Mesendoderm (in vitro differentiated cells): ENCODE measurements at regions not wholly inside any gene's neighbourhood (a gene's known extent, or its start where the extent isn't known, plus 50 kb on each side); places are given as distances from the start of the nearest gene placed in this dataset.
A peak's percentile ranks its signal among the peaks of the same experiment; 100 is the strongest.

Experiments used
- DNase-seq: peaks from one replicate; pipeline ENCODE4 v3.0.0; 2013
- H2AK5ac ChIP-seq: 2 replicates; pipeline ENCODE4 v1.6.1; 2013; ENCODE audit warnings: low read length, inconsistent platforms
- H2BK120ac ChIP-seq: 2 replicates; pipeline ENCODE4 v1.6.1; 2013; ENCODE audit warnings: low read depth, mild to moderate bottlenecking, low read length, moderate library complexity, mixed read lengths
- H2BK15ac ChIP-seq: replicated peaks from 2 replicates; pipeline ENCODE4 v1.6.1; 2013; ENCODE audit warnings: low read depth, mild to moderate bottlenecking, moderate library complexity
- H2BK5ac ChIP-seq: 2 replicates; pipeline ENCODE4 v1.6.1; 2013; ENCODE audit warnings: low read length, inconsistent platforms
- H3K18ac ChIP-seq: 2 replicates; pipeline ENCODE4 v1.6.1; 2013; ENCODE audit warnings: mild to moderate bottlenecking, low read length, mixed read lengths
- H3K23ac ChIP-seq: one replicate; pipeline ENCODE4 v1.6.1; 2013; ENCODE audit warnings: low read length
- H3K27ac ChIP-seq: 2 replicates; pipeline ENCODE4 v1.5.1; 2013; ENCODE audit warnings: low read depth, mild to moderate bottlenecking, inconsistent platforms, low read length, moderate library complexity
- H3K27me3 ChIP-seq: 2 replicates; pipeline ENCODE4 v1.6.1; 2013; ENCODE audit warnings: low read length, control low read depth, mild to moderate bottlenecking, inconsistent platforms; ENCODE audit not compliant: insufficient read depth, poor library complexity
- H3K36me3 ChIP-seq: 2 replicates; pipeline ENCODE4 v1.6.1; 2013; ENCODE audit warnings: low read length, inconsistent platforms; ENCODE audit not compliant: control insufficient read depth, insufficient read depth
- H3K4ac ChIP-seq: one replicate; pipeline ENCODE4 v1.6.1; 2013; ENCODE audit warnings: low read depth, mild to moderate bottlenecking, low read length, moderate library complexity
- H3K4me1 ChIP-seq: 2 replicates; pipeline ENCODE4 v1.6.1; 2013; ENCODE audit warnings: low read depth, low read length, inconsistent platforms; ENCODE audit not compliant: control insufficient read depth
- H3K4me2 ChIP-seq: 2 replicates; pipeline ENCODE4 v1.6.1; 2013; ENCODE audit warnings: low read length
- H3K4me3 ChIP-seq: 2 replicates; pipeline ENCODE4 v1.5.1; 2013; ENCODE audit warnings: mild to moderate bottlenecking, low read length
- H3K56ac ChIP-seq: one replicate; pipeline ENCODE4 v1.6.1; 2013; ENCODE audit warnings: low read length
- H3K79me1 ChIP-seq: 2 replicates; pipeline ENCODE4 v1.6.1; 2013; ENCODE audit warnings: low read length, inconsistent platforms
- H3K79me2 ChIP-seq: 2 replicates; pipeline ENCODE4 v1.6.1; 2013; ENCODE audit warnings: mild to moderate bottlenecking, low read length; ENCODE audit not compliant: control insufficient read depth, insufficient read depth
- H3K9ac ChIP-seq: 2 replicates; pipeline ENCODE4 v1.6.1; 2013; ENCODE audit warnings: low read length, inconsistent platforms
- H4K5ac ChIP-seq: one replicate; pipeline ENCODE4 v1.6.1; 2013; ENCODE audit warnings: low read length
- H4K8ac ChIP-seq: one replicate; pipeline ENCODE4 v1.6.1; 2013; ENCODE audit warnings: low read depth, mild to moderate bottlenecking, control low read depth, low read length, moderate library complexity
- WGBS: extraction: QIAGEN DNeasy Blood & Tissue Kit; methylation state at CpG from one replicate; pipeline ENCODE4 v1.1.7; 2013; ENCODE audit warnings: low lambda C conversion rate, missing lambda C conversion rate; ENCODE audit not compliant: insufficient coverage; ENCODE audit errors: extremely low coverage; 5-methylcytosine and 5-hydroxymethylcytosine counted together

GRCh38 chr7:46975493-46975892, 606.4 kb downstream of the TNS3 start:
- no peak overlapping the region for H2AK5ac ChIP-seq
- no peak overlapping the region for H3K23ac ChIP-seq
- WGBS = no CpG with 5 or more reads among the region's 2 CpGs
- H3K4ac ChIP-seq = no peak overlapping the region
- no peaks in the 10 kb centered on the region for H3K79me2 ChIP-seq
- H4K5ac ChIP-seq = no peak overlapping the region
- H2BK15ac ChIP-seq = no peak overlapping the region
- H3K9ac ChIP-seq = no peak overlapping the region
- H3K4me1 ChIP-seq = no peaks in the 10 kb centered on the region
- no peak overlapping the region for H3K4me3 ChIP-seq
- no peaks in the 10 kb centered on the region for H3K36me3 ChIP-seq
- H3K4me2 ChIP-seq = no peak overlapping the region
- no peak overlapping the region for H3K18ac ChIP-seq
- no peaks in the 10 kb centered on the region for H3K27me3 ChIP-seq
- no peak for DNase-seq
- no peaks in the 10 kb centered on the region for H3K79me1 ChIP-seq
- H3K27ac ChIP-seq = no peak overlapping the region
- no peak overlapping the region for H3K56ac ChIP-seq
- no peak overlapping the region for H4K8ac ChIP-seq
- no peak overlapping the region for H2BK120ac ChIP-seq
- no peak overlapping the region for H2BK5ac ChIP-seq

- H3K18ac ChIP-seq = no peak overlapping the region
- peak; percentile 32 for DNase-seq
- H3K27me3 ChIP-seq = no peaks in the 10 kb centered on the region
Observed at GRCh38 chr7:46972205-46972604, 609.7 kb downstream of the TNS3 start.

GRCh38 chr7:46970476-46970875, 611.4 kb downstream of the TNS3 start:
- Histone ChIP-seq H3K79me1 (no peaks in the 10 kb centered on the region), H3K9ac (no peak overlapping the region), H2AK5ac (no peak overlapping the region), H2BK15ac (no peak overlapping the region), H4K8ac (no peak overlapping the region), H3K27me3 (no peaks in the 10 kb centered on the region), H3K23ac (no peak overlapping the region), H3K27ac (no peak overlapping the region), H3K18ac (no peak overlapping the region), H3K4me3 (no peak overlapping the region), H3K4me1 (no peaks in the 10 kb centered on the region), H4K5ac (no peak overlapping the region), H3K56ac (no peak overlapping the region), H2BK5ac (no peak overlapping the region), H3K36me3 (no peaks in the 10 kb centered on the region), H3K4me2 (no peak overlapping the region), H3K4ac (no peak overlapping the region), H3K79me2 (no peaks in the 10 kb centered on the region), H2BK120ac (no peak overlapping the region)
- WGBS = no CpG with 5 or more reads among the region's 1 CpG
- no peak for DNase-seq

More at GRCh38 chr7:46972205-46972604, 609.7 kb downstream of the TNS3 start:
- Histone ChIP-seq H3K79me1 (no peaks in the 10 kb centered on the region), H3K23ac (no peak overlapping the region), H4K8ac (no peak overlapping the region), H3K56ac (no peak overlapping the region), H3K4me2 (no peak overlapping the region), H3K79me2 (no peaks in the 10 kb centered on the region), H2BK15ac (no peak overlapping the region), H3K4me1 (no peaks in the 10 kb centered on the region), H3K27ac (no peak overlapping the region), H2BK5ac (no peak overlapping the region), H4K5ac (no peak overlapping the region), H3K4me3 (no peak overlapping the region), H2BK120ac (no peak overlapping the region), H3K4ac (no peak overlapping the region), H3K36me3 (no peaks in the 10 kb centered on the region), H3K9ac (no peak overlapping the region), H2AK5ac (no peak overlapping the region)
- WGBS = no CpG with 5 or more reads among the region's 3 CpGs

GRCh38 chr7:46970131-46970430, 611.8 kb downstream of the TNS3 start:
- H3K27me3 ChIP-seq = no peaks in the 10 kb centered on the region
- no peak overlapping the region for H3K4me2 ChIP-seq
- no peak overlapping the region for H2BK15ac ChIP-seq
- H2BK5ac ChIP-seq = no peak overlapping the region
- H3K27ac ChIP-seq = no peak overlapping the region
- H4K5ac ChIP-seq = no peak overlapping the region
- no peak overlapping the region for H3K9ac ChIP-seq
- H3K79me1 ChIP-seq = no peaks in the 10 kb centered on the region
- H2AK5ac ChIP-seq = no peak overlapping the region
- no peak overlapping the region for H3K56ac ChIP-seq
- no peaks in the 10 kb centered on the region for H3K79me2 ChIP-seq
- H3K36me3 ChIP-seq = no peaks in the 10 kb centered on the region
- H3K4ac ChIP-seq = no peak overlapping the region
- H4K8ac ChIP-seq = no peak overlapping the region
- no peak overlapping the region for H3K18ac ChIP-seq
- WGBS = no CpG with 5 or more reads among the region's 5 CpGs
- H3K23ac ChIP-seq = no peak overlapping the region
- no peak overlapping the region for H3K4me3 ChIP-seq
- no peaks in the 10 kb centered on the region for H3K4me1 ChIP-seq
- no peak overlapping the region for H2BK120ac ChIP-seq
- no peak for DNase-seq

- Histone ChIP-seq H2BK15ac (no peak overlapping the region), H3K4me3 (no peak overlapping the region), H3K36me3 (no peaks in the 10 kb centered on the region), H3K79me2 (no peaks in the 10 kb centered on the region), H3K79me1 (no peaks in the 10 kb centered on the region), H2BK120ac (no peak overlapping the region), H2AK5ac (no peak overlapping the region), H3K9ac (no peak overlapping the region), H3K27me3 (no peaks in the 10 kb centered on the region), H3K4me1 (no peaks in the 10 kb centered on the region), H3K27ac (no peak overlapping the region), H3K18ac (no peak overlapping the region), H3K4me2 (no peak overlapping the region), H3K56ac (no peak overlapping the region), H4K8ac (no peak overlapping the region), H2BK5ac (no peak overlapping the region), H3K23ac (no peak overlapping the region), H4K5ac (no peak overlapping the region), H3K4ac (no peak overlapping the region)
- no CpG with 5 or more reads among the region's 12 CpGs for WGBS
- DNase-seq = no peak
Observed at GRCh38 chr7:46969303-46970130, 612.4 kb downstream of the TNS3 start.

- H3K4me2 ChIP-seq = no peak overlapping the region
- no peak overlapping the region for H2AK5ac ChIP-seq
- no peak overlapping the region for H4K5ac ChIP-seq
- no CpG with 5 or more reads among the region's 1 CpG for WGBS
- no peaks in the 10 kb centered on the region for H3K36me3 ChIP-seq
- no peak overlapping the region for H2BK15ac ChIP-seq
- no peak overlapping the region for H3K23ac ChIP-seq
- no peaks in the 10 kb centered on the region for H3K79me1 ChIP-seq
- H3K9ac ChIP-seq = no peak overlapping the region
- no peak overlapping the region for H3K18ac ChIP-seq
- H3K27ac ChIP-seq = no peak overlapping the region
- DNase-seq = no peak
- no peak overlapping the region for H3K4ac ChIP-seq
- no peaks in the 10 kb centered on the region for H3K27me3 ChIP-seq
- H2BK5ac ChIP-seq = no peak overlapping the region
- H4K8ac ChIP-seq = no peak overlapping the region
- no peak overlapping the region for H2BK120ac ChIP-seq
- H3K4me1 ChIP-seq = no peaks in the 10 kb centered on the region
- H3K56ac ChIP-seq = no peak overlapping the region
- H3K79me2 ChIP-seq = no peaks in the 10 kb centered on the region
- no peak overlapping the region for H3K4me3 ChIP-seq
Observed at GRCh38 chr7:46968003-46968402, 613.9 kb downstream of the TNS3 start.
